Peyer's patch (tissue), 4 donors: ENCODE measurements at regions not wholly inside any gene's neighbourhood (a gene's known extent, or its start where the extent isn't known, plus 50 kb on each side); places are given as distances from the start of the nearest gene placed in this dataset.

Source experiments
- POLR2A ChIP-seq, 2 donors: fragments of 450-650 bp; IDR thresholded peaks; one replicate each; pipeline ENCODE4 v1.5.1; 2017; ENCODE audit warnings: antibody characterized with exemption in 2 of 2, mild to moderate bottlenecking in 2 of 2, moderate library complexity in 2 of 2
- TF ChIP-seq, protein P1 (sequence below), 6 experiments: fragments of 450-650 bp in 4 of 6; fragments of 200-600 bp in 2 of 6; sonication (generic) in 1 of 6; IDR thresholded peaks; one replicate each; pipeline ENCODE4 v1.5.1; 2017 to 2019; ENCODE audit warnings: antibody characterized with exemption in 6 of 6, mild to moderate bottlenecking in 3 of 6, moderate library complexity in 1 of 6

DNA sequence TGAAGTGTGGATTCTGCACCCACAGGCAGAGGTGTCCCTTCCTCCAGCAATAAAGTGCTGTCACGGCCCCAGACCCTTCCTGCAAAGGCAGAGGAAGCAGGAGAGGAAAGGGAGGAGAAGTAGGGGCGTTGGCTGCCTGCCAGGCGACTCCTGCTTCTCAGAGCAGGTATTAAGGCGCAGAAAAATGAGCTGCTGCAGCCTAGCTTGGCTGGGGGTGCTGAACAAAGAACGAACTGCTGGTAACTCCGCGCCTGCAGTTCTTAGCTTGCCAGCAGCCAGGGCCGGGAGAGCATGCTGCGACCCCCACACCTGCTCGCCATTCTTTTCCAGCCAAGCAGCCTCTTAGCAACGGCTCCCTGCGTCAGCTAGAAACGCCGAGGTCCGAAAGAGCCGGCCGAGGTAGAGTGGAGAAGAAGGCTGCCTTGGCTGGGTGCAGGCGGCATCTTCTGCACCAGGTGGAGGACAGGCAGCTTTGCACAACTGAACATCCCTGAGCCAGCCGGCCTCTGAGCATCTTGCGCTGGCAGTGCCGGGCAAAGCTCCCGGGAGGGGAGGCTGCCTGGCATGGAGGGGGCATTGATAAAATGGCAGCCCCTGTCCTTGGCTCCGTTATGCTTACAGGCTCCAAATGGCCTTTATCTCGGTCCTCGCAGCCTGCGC is 296.0 kb downstream of the MEX3B start:
- TF ChIP-seq, protein P1, sequence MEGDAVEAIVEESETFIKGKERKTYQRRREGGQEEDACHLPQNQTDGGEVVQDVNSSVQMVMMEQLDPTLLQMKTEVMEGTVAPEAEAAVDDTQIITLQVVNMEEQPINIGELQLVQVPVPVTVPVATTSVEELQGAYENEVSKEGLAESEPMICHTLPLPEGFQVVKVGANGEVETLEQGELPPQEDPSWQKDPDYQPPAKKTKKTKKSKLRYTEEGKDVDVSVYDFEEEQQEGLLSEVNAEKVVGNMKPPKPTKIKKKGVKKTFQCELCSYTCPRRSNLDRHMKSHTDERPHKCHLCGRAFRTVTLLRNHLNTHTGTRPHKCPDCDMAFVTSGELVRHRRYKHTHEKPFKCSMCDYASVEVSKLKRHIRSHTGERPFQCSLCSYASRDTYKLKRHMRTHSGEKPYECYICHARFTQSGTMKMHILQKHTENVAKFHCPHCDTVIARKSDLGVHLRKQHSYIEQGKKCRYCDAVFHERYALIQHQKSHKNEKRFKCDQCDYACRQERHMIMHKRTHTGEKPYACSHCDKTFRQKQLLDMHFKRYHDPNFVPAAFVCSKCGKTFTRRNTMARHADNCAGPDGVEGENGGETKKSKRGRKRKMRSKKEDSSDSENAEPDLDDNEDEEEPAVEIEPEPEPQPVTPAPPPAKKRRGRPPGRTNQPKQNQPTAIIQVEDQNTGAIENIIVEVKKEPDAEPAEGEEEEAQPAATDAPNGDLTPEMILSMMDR (IDR thresholded peaks at IDR 0.05) = no peak
- TF ChIP-seq POLR2A (IDR thresholded peaks at IDR 0.05) = no peak
